GM19372 (cell line): ENCODE measurements at regions not wholly inside any gene's neighbourhood (a gene's known extent, or its start where the extent isn't known, plus 50 kb on each side); places are given as distances from the start of the nearest gene placed in this dataset.
"Not testable (repeated sequence)": the region's sequence is repeated elsewhere in the genome, so short reads cannot be mapped to it uniquely, and the experiment has no call there.

Source experiments
- ATAC-seq: cut with Tn5 transposase; IDR thresholded peaks from one replicate; pipeline ENCODE4 v1.9.1; 2021; ENCODE audit warnings: mild to moderate bottlenecking, low read depth, moderate library complexity; ENCODE audit not compliant: unreplicated experiment

- ATAC-seq, result no peak
Observed at GRCh38 chr2:84373391-84373790, 85.7 kb downstream of the SUCLG1 start.

GRCh38 chr2:84362541-84362940 lies 96.5 kb downstream of the SUCLG1 start:
- ATAC-seq, result no peak

GRCh38 chr2:84338069-84338468 lies 121.0 kb downstream of the SUCLG1 start:
- ATAC-seq, result no peak

GRCh38 chr2:84327645-84328249 lies 131.3 kb downstream of the SUCLG1 start:
- ATAC-seq, result no peak

GRCh38 chr2:84326831-84327432 lies 132.1 kb downstream of the SUCLG1 start:
- no peak for ATAC-seq

GRCh38 chr2:84323890-84324289 lies 135.2 kb downstream of the SUCLG1 start:
- ATAC-seq, result no peak

- no peak for ATAC-seq
Observed at GRCh38 chr2:84320940-84321339, 138.1 kb downstream of the SUCLG1 start.

GRCh38 chr2:84319581-84319980 lies 139.5 kb downstream of the SUCLG1 start:
- ATAC-seq, result no peak

- ATAC-seq, result no peak
Observed at GRCh38 chr2:84317135-84317534, 141.9 kb downstream of the SUCLG1 start.

GRCh38 chr2:84314901-84315330 lies 144.2 kb downstream of the SUCLG1 start:
- ATAC-seq, result peak; percentile 98

GRCh38 chr2:84314250-84314649 lies 144.8 kb downstream of the SUCLG1 start:
- ATAC-seq, result no peak

GRCh38 chr2:84309281-84309680 lies 149.8 kb downstream of the SUCLG1 start:
- ATAC-seq, result no peak

GRCh38 chr2:84306361-84306760 lies 152.7 kb downstream of the SUCLG1 start:
- no peak for ATAC-seq

- ATAC-seq, result peak; percentile 98
Observed at GRCh38 chr2:84302513-84303412, 156.3 kb downstream of the SUCLG1 start.

- ATAC-seq, result no peak
Observed at GRCh38 chr2:84301717-84302116, 157.4 kb downstream of the SUCLG1 start.

GRCh38 chr2:84300696-84301029 lies 158.4 kb downstream of the SUCLG1 start:
- no peak for ATAC-seq

- not testable (repeated sequence) for ATAC-seq
Observed at GRCh38 chr2:84300001-84300695, 158.9 kb downstream of the SUCLG1 start.

GRCh38 chr2:84299211-84299775 lies 159.8 kb downstream of the SUCLG1 start:
- ATAC-seq, result no peak

- no peak for ATAC-seq
Observed at GRCh38 chr2:84297155-84297554, 161.9 kb downstream of the SUCLG1 start.

- no peak for ATAC-seq
Observed at GRCh38 chr2:84293791-84294380, 165.2 kb downstream of the SUCLG1 start.
